CD4-positive, alpha-beta T cell (primary cell): ENCODE measurements at regions not wholly inside any gene's neighbourhood (a gene's known extent, or its start where the extent isn't known, plus 50 kb on each side); places are given as distances from the start of the nearest gene placed in this dataset.

Experiments
- ATAC-seq: fragments of 200-7000 bp; cut with Tn5 transposase; one replicate; pipeline ENCODE4 v1.10.0; 2022; ENCODE audit warnings: mild to moderate bottlenecking; ENCODE audit not compliant: poor library complexity
- CTCF ChIA-PET: fragments of 350-600 bp; sonication (Branson Sonifier 250); formaldehyde crosslinking; loops from one replicate; lab custom pipeline; 2021; ENCODE audit warnings: antibody characterized with exemption, inconsistent platforms; lab: Charles Lee
- POLR2A ChIA-PET: fragments of 350-600 bp; sonication (Branson Sonifier 250); formaldehyde crosslinking; loops from one replicate; lab custom pipeline; 2021; ENCODE audit warnings: antibody characterized with exemption, inconsistent platforms; lab: Charles Lee
- DNase-seq, 14 experiments: peaks; one replicate each; pipeline ENCODE4 v3.0.0-alpha.2; 2013 to 2020; ENCODE audit warnings: mixed read lengths in 2 of 14
- H3K27ac ChIP-seq, 2 donors: one replicate each; pipeline versions ENCODE4 v1.5.1 to v1.7.0; 2013; ENCODE audit warnings: low read length in 2 of 2, low read depth in 1 of 2, mild to moderate bottlenecking in 1 of 2
- H3K27me3 ChIP-seq, 2 experiments: 1 replicate in 1 of 2; 2 replicates in 1 of 2; pipeline versions ENCODE4 v1.6.1 to v1.7.0; 2013; ENCODE audit warnings: low read length in 2 of 2, control low read depth in 1 of 2, mild to moderate bottlenecking in 1 of 2, moderate library complexity in 1 of 2; ENCODE audit not compliant: insufficient read depth in 2 of 2, control insufficient read depth in 1 of 2
- H3K36me3 ChIP-seq: one replicate; pipeline ENCODE4 v1.6.1; 2013; ENCODE audit warnings: low read length, control low read depth; ENCODE audit not compliant: insufficient read depth
- H3K4me1 ChIP-seq: one replicate; pipeline ENCODE4 v1.6.1; 2013; ENCODE audit warnings: low read length, control low read depth; ENCODE audit not compliant: insufficient read depth
- H3K4me3 ChIP-seq: one replicate; pipeline ENCODE4 v1.5.1; 2013; ENCODE audit warnings: mild to moderate bottlenecking, low read length, moderate library complexity
- H3K9me3 ChIP-seq, 2 experiments: 1 replicate in 1 of 2; 2 replicates in 1 of 2; pipeline versions ENCODE4 v1.6.1 to v1.7.0; 2013; ENCODE audit warnings: low read length in 2 of 2, mild to moderate bottlenecking in 2 of 2, control low read depth in 1 of 2, moderate library complexity in 1 of 2; ENCODE audit not compliant: control insufficient read depth in 1 of 2, insufficient read depth in 1 of 2
- H3K27ac Mint-ChIP-seq: one replicate; pipeline ENCODE4 v1.8.0; 2020; ENCODE audit warnings: mixed read lengths
- H3K27me3 Mint-ChIP-seq: one replicate; pipeline ENCODE4 v1.8.0; 2021; ENCODE audit warnings: mixed read lengths
- H3K36me3 Mint-ChIP-seq: one replicate; pipeline ENCODE4 v1.8.0; 2021; ENCODE audit warnings: low read depth, mixed read lengths
- H3K4me1 Mint-ChIP-seq: one replicate; pipeline ENCODE4 v1.8.0; 2021; ENCODE audit warnings: low read depth, mixed read lengths
- H3K4me3 Mint-ChIP-seq: one replicate; pipeline ENCODE4 v1.8.0; 2020; ENCODE audit warnings: mild to moderate bottlenecking, mixed read lengths
- H3K9me3 Mint-ChIP-seq: one replicate; pipeline ENCODE4 v1.8.0; 2020; ENCODE audit warnings: mixed read lengths
- intact Hi-C, 2 experiments: fragments of 100-400 bp; cut with DNase I in 1 of 2; cut with micrococcal nuclease in 1 of 2; formaldehyde crosslinking; loops; one replicate each; pipeline versions ENCODE4 v1.15.1 to v1.9.0; 2023 to 2025; cut with DNase I, micrococcal nuclease
- TF ChIP-seq, protein P1 (sequence below): fragments of 200-600 bp; IDR thresholded peaks from one replicate; pipeline ENCODE4 v1.8.0; 2022; ENCODE audit warnings: antibody characterized with exemption, mild to moderate bottlenecking

DNA sequence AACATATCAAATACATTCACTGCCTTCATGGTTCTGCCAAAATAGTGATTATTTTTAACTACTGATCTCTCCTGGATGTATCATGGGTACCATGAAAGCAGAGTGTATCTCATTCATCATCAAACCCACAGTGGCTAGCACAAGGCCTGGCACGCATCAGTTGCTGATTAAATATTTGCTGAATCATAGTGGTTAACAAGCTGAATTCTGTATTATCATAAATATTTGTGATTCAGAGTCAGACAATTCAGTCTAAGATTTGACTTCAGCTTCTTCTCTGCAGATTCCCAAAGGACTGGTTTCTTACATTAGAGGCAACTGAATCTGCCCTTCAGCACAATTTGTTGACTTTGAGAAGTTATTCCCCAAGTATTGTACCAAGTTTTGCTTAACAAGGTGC is 715.8 kb upstream of the LRRC4C start:
- H3K4me3 Mint-ChIP-seq, result no peak overlapping the region
- DNase-seq, result no peak

DNA sequence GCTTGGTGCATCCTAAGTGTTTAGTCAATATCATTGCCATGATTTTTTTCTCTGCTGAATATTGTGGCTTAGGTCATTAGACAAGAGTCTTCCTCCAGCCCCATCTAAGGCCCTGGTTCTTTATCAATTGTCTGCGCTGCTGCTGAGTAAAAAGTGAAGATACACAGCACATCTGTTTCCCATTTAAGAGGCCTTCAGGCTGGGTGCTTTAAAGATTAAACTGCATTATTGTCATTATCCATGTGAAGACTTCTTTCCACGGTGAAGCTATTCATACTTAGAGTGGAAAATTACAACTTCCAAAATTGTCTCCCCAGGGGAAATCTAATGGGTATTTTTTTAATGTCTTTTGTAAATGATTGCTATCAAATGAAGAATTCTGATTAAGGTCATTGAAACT is 719.8 kb upstream of the LRRC4C start:
- Histone ChIP-seq H3K27ac (no peak overlapping the region), H3K36me3 (no peaks in the 10 kb centered on the region), H3K4me3 (no peak overlapping the region), H3K4me1 (no peaks in the 10 kb centered on the region), H3K9me3 (no peaks in the 10 kb centered on the region), H3K27me3 (no peaks in the 10 kb centered on the region)
- ChIA-PET POLR2A (no interaction called here), CTCF (no interaction called here)
- intact Hi-C loops, result no loop called here
- Mint-ChIP-seq H3K4me3 (no peak overlapping the region), H3K9me3 (peaks cover 2% of the 10 kb centered on the region), H3K27ac (no peak overlapping the region), H3K36me3 (no peaks in the 10 kb centered on the region), H3K27me3 (no peaks in the 10 kb centered on the region), H3K4me1 (no peaks in the 10 kb centered on the region)
- DNase-seq (no peak), ATAC-seq (no peak)
- TF ChIP-seq, protein P1, sequence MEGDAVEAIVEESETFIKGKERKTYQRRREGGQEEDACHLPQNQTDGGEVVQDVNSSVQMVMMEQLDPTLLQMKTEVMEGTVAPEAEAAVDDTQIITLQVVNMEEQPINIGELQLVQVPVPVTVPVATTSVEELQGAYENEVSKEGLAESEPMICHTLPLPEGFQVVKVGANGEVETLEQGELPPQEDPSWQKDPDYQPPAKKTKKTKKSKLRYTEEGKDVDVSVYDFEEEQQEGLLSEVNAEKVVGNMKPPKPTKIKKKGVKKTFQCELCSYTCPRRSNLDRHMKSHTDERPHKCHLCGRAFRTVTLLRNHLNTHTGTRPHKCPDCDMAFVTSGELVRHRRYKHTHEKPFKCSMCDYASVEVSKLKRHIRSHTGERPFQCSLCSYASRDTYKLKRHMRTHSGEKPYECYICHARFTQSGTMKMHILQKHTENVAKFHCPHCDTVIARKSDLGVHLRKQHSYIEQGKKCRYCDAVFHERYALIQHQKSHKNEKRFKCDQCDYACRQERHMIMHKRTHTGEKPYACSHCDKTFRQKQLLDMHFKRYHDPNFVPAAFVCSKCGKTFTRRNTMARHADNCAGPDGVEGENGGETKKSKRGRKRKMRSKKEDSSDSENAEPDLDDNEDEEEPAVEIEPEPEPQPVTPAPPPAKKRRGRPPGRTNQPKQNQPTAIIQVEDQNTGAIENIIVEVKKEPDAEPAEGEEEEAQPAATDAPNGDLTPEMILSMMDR, result no peak

More for the DNA sequence above, 715.8 kb upstream of the LRRC4C start:
- Histone ChIP-seq H3K36me3 (no peaks in the 10 kb centered on the region), H3K27ac (no peak overlapping the region), H3K4me3 (no peak overlapping the region), H3K9me3 (peaks cover 3 to 5% of the 10 kb centered on the region in 2 experiments), H3K27me3 (no peaks in the 10 kb centered on the region), H3K4me1 (no peaks in the 10 kb centered on the region)
- TF ChIP-seq, protein P1, result no peak
- no peak overlapping the region for H3K27ac Mint-ChIP-seq
- H3K9me3 Mint-ChIP-seq, result peaks cover 9% of the 10 kb centered on the region
- no peaks in the 10 kb centered on the region for H3K36me3 Mint-ChIP-seq
- no peaks in the 10 kb centered on the region for H3K4me1 Mint-ChIP-seq
- intact Hi-C loops, result no loop called here
- POLR2A ChIA-PET, result no interaction called here
- ATAC-seq, result no peak
- CTCF ChIA-PET, result no interaction called here
- no peaks in the 10 kb centered on the region for H3K27me3 Mint-ChIP-seq

DNA sequence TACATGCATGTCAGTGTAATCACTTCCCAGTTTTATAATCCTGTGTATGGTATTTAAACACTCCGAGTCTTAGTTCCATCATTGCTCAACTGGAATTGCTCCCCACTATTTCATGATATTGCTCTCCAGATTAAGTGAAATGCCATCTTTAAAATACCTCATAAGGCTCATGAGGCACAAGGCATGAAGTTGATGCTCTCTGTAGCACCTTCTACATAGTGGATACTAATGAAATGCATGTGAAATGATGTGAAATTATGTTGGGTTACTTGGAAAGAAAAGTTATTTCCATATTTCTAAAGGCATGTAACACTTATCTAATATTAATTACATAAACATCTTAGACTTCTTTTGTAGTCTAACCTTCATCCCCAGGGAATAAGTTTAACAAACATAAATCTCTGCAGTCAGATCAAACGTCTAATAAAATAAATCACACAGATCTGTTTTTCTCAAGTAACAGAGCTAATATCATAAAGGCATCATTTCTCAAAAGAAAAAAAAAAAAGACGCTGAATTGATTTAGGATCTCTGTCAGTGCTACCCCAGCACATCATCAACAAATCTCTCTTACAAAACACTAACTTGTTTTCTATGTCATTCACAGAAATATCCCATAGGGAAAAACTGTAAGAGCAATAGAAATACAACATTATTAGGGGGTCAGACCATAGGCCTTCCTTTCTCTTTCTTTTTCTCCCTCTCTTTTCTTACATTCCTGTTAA is 736.0 kb upstream of the LRRC4C start:
- H3K36me3 ChIP-seq, result no peaks in the 10 kb centered on the region
- DNase-seq, result no peak
- H3K9me3 ChIP-seq, result peaks cover 3 to 7% of the 10 kb centered on the region in 2 experiments
- H3K4me3 ChIP-seq, result no peak overlapping the region
- H3K4me1 ChIP-seq, result no peaks in the 10 kb centered on the region
- ChIA-PET POLR2A (no interaction called here), CTCF (no interaction called here)
- no peaks in the 10 kb centered on the region for H3K27me3 ChIP-seq
- intact Hi-C loops, result no loop called here
- Mint-ChIP-seq H3K27ac (no peak overlapping the region), H3K27me3 (no peaks in the 10 kb centered on the region), H3K9me3 (peaks cover 18% of the 10 kb centered on the region), H3K36me3 (no peaks in the 10 kb centered on the region), H3K4me1 (no peaks in the 10 kb centered on the region), H3K4me3 (no peak overlapping the region)
- no peak for ATAC-seq
- no peak overlapping the region for H3K27ac ChIP-seq
- TF ChIP-seq, protein P1, result no peak
